ENCODE measurements at regions not wholly inside any gene's neighbourhood (a gene's known extent, or its start where the extent isn't known, plus 50 kb on each side); places are given as distances from the start of the nearest gene placed in this dataset.

DNA sequence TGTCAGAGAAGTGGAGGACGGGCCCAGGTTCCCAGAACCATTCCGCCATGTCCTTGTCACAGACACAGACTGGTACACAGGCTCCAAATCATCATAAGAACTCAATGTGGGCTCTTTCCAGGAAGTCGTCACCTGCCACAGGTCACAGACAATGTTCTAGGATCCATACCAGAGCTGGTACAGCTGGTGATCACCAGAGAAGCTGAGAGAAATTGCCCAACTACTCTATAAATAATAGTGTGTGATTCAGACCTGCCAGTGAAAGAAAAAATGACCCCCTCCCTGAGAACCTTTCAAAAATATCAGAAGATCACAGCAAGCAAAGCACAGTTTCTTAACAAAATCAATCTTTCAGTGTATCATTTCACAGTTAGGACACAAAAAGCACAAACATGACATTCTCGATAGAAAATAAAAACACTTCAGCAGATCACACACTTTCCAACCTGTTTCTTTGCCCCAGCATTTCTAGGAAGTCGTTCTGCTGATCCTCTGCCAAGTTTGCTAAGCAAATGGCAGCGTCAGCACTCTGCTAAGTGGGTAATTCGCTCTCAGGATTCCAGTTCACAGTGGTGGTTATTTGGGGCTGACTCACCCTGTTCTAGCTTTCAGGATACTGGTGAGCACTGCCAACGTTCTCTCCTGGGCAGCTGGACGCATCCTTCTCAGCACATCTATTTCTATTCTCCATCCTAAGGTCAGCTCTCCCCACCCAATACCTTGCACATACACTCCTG lies 223.3 kb upstream of the SFSWAP start:
- no peak for DNase-seq (ENCODE audit: low spot score)
- TF ChIP-seq CTCF (IDR thresholded peaks at IDR 0.05; ENCODE audit: borderline replicate concordance, control extremely low read depth, extremely low read depth, insufficient read depth, missing control alignments), result no peak
- in situ Hi-C loops (cut with MboI; ENCODE audit: low sequenced_read_pairs, unreplicated experiment), result no loop called here

DNA sequence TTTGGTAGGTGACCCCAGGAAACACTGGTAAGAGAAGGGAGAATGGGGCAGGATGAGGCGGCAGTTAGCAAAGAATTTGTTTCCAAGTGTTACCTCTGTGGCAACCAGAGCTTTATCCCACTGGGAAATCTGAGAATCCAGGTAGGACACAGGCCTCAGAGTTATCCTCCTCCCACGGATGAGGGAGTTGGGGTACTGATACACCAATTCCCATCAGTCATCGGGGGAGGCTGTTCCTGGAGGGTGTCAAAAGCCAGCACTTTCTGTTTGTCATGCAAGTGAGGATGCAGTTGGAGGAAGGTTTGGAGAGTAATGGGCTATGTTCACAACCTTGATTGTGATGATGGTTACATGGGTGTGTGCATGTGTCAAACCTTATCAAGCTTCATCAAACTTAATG lies 221.2 kb upstream of the SFSWAP start:
- in situ Hi-C loops (cut with MboI; ENCODE audit: low sequenced_read_pairs, unreplicated experiment), result no loop called here
- TF ChIP-seq CTCF (IDR thresholded peaks at IDR 0.05; ENCODE audit: borderline replicate concordance, control extremely low read depth, extremely low read depth, insufficient read depth, missing control alignments), result no peak
- no peak for DNase-seq (ENCODE audit: low spot score)

DNA sequence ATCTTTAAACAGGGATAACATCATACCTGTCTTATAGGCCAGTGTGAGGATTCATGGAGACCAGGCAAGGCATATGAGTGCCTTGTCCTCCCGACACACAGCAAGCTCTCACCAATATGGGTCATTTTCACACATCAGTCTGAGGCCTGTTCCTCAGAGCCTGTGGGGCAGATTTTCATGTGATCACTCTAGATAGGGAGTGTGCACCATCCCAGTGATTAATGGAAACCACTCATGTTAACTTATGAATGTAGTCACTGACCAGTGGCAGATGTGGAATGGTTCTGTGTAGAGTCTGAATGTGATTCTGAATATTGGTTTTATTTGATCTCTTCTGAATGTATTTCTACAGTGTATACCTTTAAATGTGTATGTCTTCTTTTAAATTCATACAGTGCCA lies 219.7 kb upstream of the SFSWAP start:
- TF ChIP-seq CTCF (IDR thresholded peaks at IDR 0.05; ENCODE audit: borderline replicate concordance, control extremely low read depth, extremely low read depth, insufficient read depth, missing control alignments), result no peak
- in situ Hi-C loops (cut with MboI; ENCODE audit: low sequenced_read_pairs, unreplicated experiment), result no loop called here
- DNase-seq (ENCODE audit: low spot score), result no peak

GRCh38 chr12:131491916-131492490 lies 218.9 kb upstream of the SFSWAP start:
- DNase-seq (ENCODE audit: low spot score), result no peak
- TF ChIP-seq CTCF (IDR thresholded peaks at IDR 0.05; ENCODE audit: borderline replicate concordance, control extremely low read depth, extremely low read depth, insufficient read depth, missing control alignments), result no peak
- in situ Hi-C loops (cut with MboI; ENCODE audit: low sequenced_read_pairs, unreplicated experiment), result no loop called here

GRCh38 chr12:131493068-131493826 lies 217.6 kb upstream of the SFSWAP start:
- DNase-seq (ENCODE audit: low spot score), result no peak
- TF ChIP-seq CTCF (IDR thresholded peaks at IDR 0.05; ENCODE audit: borderline replicate concordance, control extremely low read depth, extremely low read depth, insufficient read depth, missing control alignments), result no peak
- in situ Hi-C loops (cut with MboI; ENCODE audit: low sequenced_read_pairs, unreplicated experiment), result no loop called here

- in situ Hi-C loops (cut with MboI; ENCODE audit: low sequenced_read_pairs, unreplicated experiment), result no loop called here
- TF ChIP-seq CTCF (IDR thresholded peaks at IDR 0.05; ENCODE audit: borderline replicate concordance, control extremely low read depth, extremely low read depth, insufficient read depth, missing control alignments), result no peak
- no peak for DNase-seq (ENCODE audit: low spot score)
These were observed 216.7 kb upstream of the SFSWAP start for GRCh38 chr12:131494216-131494615.

Measured in GM13976 (cell line).